Mesenteric fat pad (tissue), 1 donor: ENCODE measurements at regions not wholly inside any gene's neighbourhood (a gene's known extent, or its start where the extent isn't known, plus 50 kb on each side); places are given as distances from the start of the nearest gene placed in this dataset.

Source experiments
- DNase-seq: peaks from one replicate; pipeline ENCODE4 v3.0.0-alpha.2; 2020; ENCODE audit warnings: low spot score
- donor health status: DM: yes; HTN: yes; CAD: no.

GRCh38 chr4:30783751-30784150, 63.6 kb downstream of the PCDH7 start:
- no peak for DNase-seq

- DNase-seq: no peak
Measured at GRCh38 chr4:30789219-30789671, 69.1 kb downstream of the PCDH7 start.

- DNase-seq: no peak
Measured at GRCh38 chr4:30790123-30790522, 70.0 kb downstream of the PCDH7 start.

- no peak for DNase-seq
Measured at GRCh38 chr4:30790998-30791397, 70.8 kb downstream of the PCDH7 start.

- no peak for DNase-seq
Measured at GRCh38 chr4:30792601-30793000, 72.4 kb downstream of the PCDH7 start.

GRCh38 chr4:30801876-30802275, 81.7 kb downstream of the PCDH7 start:
- no peak for DNase-seq

GRCh38 chr4:30802622-30803323, 82.6 kb downstream of the PCDH7 start:
- no peak for DNase-seq

- no peak for DNase-seq
Measured at GRCh38 chr4:30808276-30808675, 88.1 kb downstream of the PCDH7 start.

GRCh38 chr4:30811296-30811695, 91.1 kb downstream of the PCDH7 start:
- no peak for DNase-seq

GRCh38 chr4:30815685-30816084, 95.5 kb downstream of the PCDH7 start:
- DNase-seq: no peak

GRCh38 chr4:30817447-30817846, 97.3 kb downstream of the PCDH7 start:
- DNase-seq: no peak

- no peak for DNase-seq
Measured at GRCh38 chr4:30818541-30818940, 98.4 kb downstream of the PCDH7 start.

- no peak for DNase-seq
Measured at GRCh38 chr4:30821275-30821674, 101.1 kb downstream of the PCDH7 start.

GRCh38 chr4:30821859-30822612, 101.9 kb downstream of the PCDH7 start:
- DNase-seq: no peak

- DNase-seq: no peak
Measured at GRCh38 chr4:30822911-30823551, 102.9 kb downstream of the PCDH7 start.

- DNase-seq: no peak
Measured at GRCh38 chr4:30825008-30825770, 105.0 kb downstream of the PCDH7 start.

GRCh38 chr4:30828264-30828926, 108.2 kb downstream of the PCDH7 start:
- DNase-seq: no peak

- DNase-seq: no peak
Measured at GRCh38 chr4:30832639-30833038, 112.5 kb downstream of the PCDH7 start.

GRCh38 chr4:30833206-30833605, 113.0 kb downstream of the PCDH7 start:
- no peak for DNase-seq

- DNase-seq: no peak
Measured at GRCh38 chr4:30835044-30835443, 114.9 kb downstream of the PCDH7 start.

- no peak for DNase-seq
Measured at GRCh38 chr4:30836231-30836630, 116.1 kb downstream of the PCDH7 start.
